C4-2B (cell line): ENCODE measurements at regions not wholly inside any gene's neighbourhood (a gene's known extent, or its start where the extent isn't known, plus 50 kb on each side); places are given as distances from the start of the nearest gene placed in this dataset.

Source experiments
- H3K27ac ChIP-seq: fragments of 450-650 bp; 2 replicates; pipeline ENCODE4 v1.5.1; 2017
- ZFX ChIP-seq: fragments of 450-650 bp; IDR thresholded peaks from 2 replicates; pipeline ENCODE4 v1.6.1; 2017
- TF ChIP-seq, protein P1 (sequence below): fragments of 450-650 bp; conservative IDR thresholded peaks from 2 replicates; pipeline ENCODE4 v1.5.1; 2017; ENCODE audit warnings: mild to moderate bottlenecking

DNA sequence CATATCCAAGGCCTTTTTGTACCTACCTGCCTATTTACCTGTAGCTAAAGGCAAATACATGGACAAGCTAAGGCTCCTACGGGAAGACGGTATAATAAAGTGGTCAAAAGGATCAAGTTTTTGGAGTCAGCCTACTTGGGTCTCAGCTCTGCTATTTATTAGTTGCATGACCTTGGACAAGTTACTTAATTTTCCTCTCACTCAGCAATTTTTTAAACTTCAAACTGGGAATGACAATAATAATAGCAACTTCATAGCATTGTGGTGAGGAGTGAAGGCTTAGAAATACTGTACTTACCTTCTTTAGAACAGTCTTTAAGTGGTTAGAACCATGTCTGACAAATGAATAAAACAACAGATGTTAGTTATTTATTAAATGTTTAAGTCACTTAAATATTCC, 60.2 kb upstream of the SLC35F3 start:
- H3K27ac ChIP-seq, result no peak overlapping the region
- TF ChIP-seq, protein P1, sequence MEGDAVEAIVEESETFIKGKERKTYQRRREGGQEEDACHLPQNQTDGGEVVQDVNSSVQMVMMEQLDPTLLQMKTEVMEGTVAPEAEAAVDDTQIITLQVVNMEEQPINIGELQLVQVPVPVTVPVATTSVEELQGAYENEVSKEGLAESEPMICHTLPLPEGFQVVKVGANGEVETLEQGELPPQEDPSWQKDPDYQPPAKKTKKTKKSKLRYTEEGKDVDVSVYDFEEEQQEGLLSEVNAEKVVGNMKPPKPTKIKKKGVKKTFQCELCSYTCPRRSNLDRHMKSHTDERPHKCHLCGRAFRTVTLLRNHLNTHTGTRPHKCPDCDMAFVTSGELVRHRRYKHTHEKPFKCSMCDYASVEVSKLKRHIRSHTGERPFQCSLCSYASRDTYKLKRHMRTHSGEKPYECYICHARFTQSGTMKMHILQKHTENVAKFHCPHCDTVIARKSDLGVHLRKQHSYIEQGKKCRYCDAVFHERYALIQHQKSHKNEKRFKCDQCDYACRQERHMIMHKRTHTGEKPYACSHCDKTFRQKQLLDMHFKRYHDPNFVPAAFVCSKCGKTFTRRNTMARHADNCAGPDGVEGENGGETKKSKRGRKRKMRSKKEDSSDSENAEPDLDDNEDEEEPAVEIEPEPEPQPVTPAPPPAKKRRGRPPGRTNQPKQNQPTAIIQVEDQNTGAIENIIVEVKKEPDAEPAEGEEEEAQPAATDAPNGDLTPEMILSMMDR, result no peak
- no peak for TF ChIP-seq ZFX

- no peak for TF ChIP-seq ZFX
- TF ChIP-seq, protein P1, result no peak
- no peak overlapping the region for H3K27ac ChIP-seq
Measured at GRCh38 chr1:233844692-233845091, 59.8 kb upstream of the SLC35F3 start.
